GM04503 (cell line): ENCODE measurements at regions not wholly inside any gene's neighbourhood (a gene's known extent, or its start where the extent isn't known, plus 50 kb on each side); places are given as distances from the start of the nearest gene placed in this dataset.
"Not testable (repeated sequence)": the region's sequence is repeated elsewhere in the genome, so short reads cannot be mapped to it uniquely, and the experiment has no call there.

Source experiments
- DNase-seq: peaks from one replicate; pipeline ENCODE4 v3.0.0-alpha.2; 2012; ENCODE audit warnings: low read depth

DNA sequence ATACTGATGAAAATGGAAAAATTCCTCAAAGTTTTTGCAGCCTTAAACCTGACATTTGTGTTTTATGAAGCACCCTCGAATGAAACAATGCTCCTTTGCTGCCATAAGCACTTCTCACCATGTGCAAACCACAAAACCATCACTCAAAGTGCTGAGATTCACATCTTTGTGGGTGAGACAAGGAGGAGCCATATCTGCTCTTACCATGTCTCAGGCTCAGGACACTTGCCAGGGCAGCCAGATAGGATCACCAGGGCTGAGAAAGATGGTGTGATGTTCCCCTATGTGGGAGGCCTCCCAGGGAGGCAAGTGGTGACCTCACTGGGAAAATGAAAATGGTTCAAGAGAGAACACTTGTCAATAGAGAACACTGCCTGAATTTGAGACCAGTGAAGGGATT lies 120.4 kb downstream of the CCDC34 start:
- DNase-seq: peak; percentile 93

DNA sequence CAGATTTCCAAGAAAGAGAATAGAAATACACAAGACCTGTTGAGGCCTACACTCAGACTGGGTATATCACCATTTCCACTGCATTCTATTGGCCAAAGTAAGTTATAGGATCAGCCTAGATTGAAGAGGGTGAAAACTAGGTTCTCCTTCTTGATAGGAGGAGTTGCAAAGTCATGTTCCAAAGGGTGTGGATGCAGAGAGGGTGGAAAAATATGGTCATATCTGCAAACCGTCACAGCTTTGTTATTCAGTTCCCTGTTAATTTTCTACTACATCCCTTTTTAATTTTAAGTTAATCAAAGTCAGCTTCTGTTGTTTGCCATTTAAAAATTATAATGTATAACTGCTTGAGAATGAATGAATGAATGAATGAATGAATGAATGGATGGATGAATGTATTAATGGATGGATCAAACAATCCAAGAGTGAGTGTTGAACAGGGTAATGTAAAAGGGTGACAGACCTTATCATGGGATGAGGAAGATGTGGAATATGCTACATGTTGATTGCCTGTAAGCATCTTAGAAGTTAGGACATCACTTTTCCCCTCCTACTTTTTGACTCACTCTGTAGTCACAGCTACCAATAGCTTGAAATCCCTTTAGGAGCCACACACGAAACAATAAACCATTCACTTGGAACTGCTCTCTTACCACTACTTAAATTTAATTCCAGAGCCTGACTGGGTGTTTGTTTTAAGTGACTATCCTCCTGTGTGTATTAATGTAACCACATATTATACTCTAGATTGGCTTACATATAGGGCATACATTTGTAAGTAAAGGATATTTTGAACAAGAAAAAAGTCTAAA lies 121.5 kb downstream of the CCDC34 start:
- peak; percentile 80 for DNase-seq

DNA sequence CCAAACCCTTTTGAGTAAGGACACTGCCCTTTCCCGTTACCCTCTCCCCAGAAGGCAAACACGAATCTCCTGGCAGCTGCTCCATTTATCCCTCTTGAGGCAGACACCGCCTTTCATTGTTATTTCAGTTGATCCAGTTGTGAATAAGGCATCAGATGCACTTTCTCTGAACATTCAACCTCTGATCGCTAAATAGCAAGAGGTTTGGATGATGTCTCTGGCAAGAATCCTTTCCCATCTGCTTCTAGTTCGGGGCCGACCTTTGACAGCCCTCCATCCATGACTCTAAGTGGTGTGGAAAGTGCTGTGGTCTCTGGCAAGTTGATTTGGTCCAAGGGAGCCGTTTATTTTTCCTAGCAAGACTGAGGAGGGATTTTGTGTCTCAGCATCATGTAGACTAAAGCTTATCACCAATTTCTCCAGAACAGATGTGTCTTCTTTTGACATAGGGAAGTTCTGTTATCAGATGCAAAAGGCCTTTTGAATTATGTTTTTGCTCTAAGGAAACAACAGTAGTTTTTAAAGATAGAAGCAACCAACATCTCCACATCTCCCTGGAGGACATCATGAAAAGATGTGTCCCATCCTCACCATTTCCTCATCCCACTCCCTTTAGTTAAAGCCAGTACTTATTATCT lies 123.6 kb downstream of the CCDC34 start:
- no peak for DNase-seq

DNA sequence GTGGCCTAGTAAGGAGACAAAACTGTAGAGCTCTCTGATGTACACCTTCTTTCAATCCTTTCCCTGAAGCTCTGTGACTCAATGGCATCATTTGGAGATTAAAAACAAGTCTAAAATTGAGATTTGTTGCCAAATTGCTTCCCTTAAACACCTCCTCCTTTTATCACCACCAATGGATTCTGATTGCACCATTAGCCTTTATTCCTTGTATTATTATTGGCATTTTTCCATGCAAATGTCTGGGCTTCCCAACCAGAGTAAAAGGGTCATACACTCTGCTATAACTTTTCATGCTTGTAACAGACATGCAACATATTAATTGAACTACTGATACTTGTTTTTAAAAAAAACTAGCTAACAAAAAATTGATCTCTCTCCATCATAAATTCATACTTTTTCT lies 124.2 kb downstream of the CCDC34 start:
- DNase-seq: no peak

DNA sequence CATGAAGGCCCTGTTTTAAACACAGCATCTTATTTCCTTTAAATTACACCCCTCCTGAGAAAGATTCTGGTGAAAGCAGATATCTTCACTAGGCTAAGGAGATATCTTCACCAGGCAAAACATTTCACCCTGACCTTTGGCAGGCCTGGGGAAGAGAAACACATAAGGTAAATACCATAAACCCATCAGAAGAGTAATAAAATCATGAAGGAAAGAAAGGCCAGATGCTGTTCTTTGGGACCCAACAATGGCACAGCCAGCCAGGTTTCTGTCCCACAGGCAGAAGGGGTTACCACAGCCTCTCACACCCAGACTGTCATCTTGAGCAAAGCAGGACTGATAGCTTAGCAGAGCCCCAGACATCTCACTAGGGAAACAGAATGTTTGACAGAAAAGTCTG lies 125.4 kb downstream of the CCDC34 start:
- no peak for DNase-seq

DNA sequence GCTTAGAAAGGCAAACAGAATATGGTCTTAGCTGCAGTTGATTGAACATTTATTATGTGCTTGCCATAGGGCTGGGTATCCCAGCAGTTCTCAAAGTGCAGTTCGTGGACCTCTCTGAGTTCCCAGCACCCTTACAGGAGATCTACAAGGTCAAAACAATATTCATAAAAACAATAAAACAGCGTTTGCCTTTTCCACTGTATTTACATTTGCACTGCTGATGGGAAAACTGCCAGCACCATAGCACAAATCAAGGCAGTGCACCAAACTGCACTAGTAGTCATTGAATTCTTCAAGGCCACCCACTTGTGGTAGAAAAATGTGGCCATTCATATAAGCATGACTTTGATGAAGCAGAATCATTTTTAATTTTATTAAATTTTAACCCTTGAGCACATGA lies 128.1 kb downstream of the CCDC34 start:
- DNase-seq: no peak

DNA sequence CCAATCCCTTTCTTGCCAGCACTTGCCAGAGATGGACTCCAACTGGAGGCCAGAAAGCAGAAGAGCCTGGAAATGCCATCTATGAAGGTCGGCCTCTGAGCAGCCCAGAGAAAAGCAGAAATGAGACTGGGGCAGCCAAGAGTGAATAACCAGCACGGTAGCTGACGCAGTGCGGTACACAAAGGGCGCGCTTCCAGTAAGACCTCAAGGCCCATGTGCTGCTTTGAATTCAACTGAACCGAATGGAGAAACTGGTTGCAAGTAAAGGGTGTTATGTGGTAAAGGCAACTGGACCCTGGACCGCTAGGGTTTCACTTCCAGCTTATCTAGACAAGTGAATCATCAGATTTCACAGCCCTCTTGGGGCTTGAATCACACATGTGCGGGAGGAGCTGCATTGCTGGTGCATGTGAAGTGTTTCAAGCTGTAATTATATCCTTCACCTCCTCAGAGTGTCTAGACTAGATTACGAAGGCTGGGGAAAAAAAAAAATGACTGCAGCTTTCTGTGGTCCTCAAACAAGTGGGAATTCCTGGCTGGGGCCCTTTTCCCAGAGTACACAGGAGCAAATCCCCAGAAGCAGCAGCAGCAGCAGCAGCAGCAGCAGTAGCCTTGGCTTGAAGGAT lies 128.9 kb downstream of the CCDC34 start:
- DNase-seq: peak; percentile 91

DNA sequence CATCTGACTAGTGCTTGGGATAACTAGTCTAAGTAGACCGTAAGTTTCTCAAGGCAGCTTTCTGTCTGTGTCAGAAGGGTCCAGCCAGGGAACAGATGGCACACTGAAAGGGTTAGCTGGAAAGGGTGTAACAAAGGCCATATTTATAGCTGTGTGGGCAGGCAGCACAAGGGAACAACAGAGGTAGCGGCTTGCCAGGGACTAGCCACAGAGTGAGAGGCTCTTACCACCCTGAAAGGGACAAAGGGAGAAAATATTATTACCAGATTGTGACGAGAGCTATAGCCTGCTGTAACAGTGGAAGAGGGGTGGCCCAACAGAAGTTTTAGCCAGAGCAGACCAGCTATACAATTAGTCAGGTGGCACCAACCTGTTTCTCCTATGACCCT lies 129.4 kb downstream of the CCDC34 start:
- no peak for DNase-seq

DNA sequence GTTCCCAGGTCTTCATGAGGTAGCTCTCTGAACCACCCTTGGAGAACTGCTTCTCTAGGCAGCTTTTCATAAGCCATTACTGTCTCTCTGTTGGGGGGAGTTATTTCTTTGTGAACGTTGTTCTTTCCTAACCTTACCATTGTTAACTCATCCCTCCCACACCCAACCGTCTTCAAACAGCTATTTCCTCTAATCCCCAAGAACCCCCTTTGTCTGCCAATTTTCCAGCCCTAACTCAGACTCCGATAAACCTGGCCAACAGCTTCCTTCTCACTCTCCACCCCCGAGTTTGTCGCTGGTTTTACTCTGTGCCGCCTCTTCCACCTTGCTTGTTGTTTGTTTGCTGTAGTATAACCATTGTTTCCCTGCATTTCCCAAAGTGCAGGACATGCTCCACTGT lies 131.5 kb downstream of the CCDC34 start:
- no peak for DNase-seq

DNA sequence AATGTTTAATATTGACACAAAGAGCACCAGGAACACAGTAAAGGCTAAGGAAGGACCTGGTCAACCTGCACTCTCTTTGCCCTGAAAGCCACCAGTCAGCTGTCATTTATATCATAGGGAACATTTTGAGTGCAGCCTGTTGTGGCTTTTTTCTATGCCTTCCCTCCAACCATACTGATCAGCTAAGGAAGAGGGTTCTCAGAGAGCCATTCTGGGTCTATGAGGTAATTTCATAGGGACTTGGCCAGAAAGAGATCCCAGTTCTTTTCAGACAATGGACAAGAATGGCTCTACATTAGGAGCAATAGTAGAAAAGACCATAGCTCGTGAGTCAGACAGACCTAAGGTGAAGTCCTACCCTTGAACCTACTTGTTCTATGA lies 132.8 kb downstream of the CCDC34 start:
- no peak for DNase-seq

DNA sequence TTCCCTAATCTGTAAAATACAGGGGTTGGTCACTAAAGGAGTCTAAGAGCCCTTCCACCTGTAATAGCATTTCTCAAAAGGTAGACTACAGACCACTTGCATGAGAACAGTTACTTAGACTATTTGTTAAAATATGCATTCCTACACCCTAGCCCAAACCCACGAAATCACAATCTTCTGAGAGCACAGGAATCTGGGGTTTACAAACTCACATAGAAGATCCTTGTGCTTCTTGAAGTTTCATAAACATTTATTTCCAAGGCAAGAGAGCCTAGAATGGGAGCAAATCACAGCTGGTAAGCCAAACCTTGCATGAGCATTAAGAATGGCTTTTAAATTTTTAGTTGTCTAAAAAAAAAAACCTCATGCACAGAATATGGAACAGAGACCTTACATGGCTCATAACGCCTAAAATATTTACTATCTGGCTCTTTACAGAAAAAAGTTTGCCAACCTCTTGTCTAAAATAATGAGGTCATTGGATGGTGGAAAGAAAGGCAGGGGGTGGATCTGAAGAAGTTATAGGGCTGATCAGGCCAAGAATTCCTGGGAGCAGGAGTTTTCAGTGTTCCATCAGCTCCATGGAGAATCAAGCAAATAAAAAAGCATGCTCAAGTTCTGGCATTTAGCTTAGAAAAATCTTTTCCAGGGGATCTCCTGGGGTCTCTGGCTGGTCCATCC lies 133.4 kb downstream of the CCDC34 start:
- DNase-seq: no peak

DNA sequence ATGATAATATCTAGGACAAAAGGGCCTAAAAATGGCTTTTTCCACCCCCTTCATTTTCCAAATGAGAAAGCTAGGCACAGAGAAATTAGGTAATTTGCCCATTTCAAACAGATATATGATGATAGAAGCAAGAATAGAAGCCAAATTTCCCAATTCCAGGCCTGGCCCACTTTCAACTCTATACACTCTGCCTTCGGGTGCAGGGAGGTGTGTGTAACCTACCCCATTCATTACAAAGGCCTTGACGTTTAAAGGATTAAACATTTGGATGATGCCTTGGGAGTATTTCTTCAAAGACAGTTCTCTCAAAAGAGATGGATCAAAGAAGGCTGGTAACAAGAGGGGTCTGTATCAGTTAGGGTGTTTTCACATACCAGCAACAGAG lies 134.1 kb downstream of the CCDC34 start:
- no peak for DNase-seq

DNA sequence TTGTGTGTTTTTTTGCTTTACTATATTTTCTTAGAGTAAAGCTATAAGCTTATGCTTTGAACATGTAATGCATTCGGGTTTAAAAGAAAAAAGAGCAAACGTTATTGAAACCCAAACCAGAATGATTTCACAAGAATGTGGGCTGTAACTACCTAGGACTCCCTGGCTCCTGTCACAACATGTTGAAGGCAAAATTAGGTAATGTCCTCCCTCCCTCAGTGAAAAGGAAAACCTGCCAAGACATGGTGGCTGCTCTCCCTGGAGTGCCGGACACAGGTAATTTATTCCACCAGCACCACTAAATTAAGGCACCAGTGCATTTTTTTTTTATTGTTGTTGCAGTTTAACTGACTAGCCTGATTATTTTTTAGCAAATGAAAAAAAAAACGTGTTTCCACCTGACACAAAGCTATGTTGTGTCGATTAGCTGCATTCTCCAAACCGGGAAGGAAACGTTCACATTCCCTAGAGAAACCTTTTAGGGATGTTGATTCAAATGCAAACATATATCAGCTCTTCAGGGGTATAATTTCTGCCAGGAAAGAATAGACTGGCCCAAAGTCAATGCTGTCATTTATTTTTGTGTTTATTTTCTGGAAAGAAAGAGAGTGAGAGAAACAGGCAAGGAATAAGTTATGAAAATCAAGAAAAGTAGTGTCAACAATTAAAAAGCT lies 134.6 kb downstream of the CCDC34 start:
- DNase-seq: no peak

DNA sequence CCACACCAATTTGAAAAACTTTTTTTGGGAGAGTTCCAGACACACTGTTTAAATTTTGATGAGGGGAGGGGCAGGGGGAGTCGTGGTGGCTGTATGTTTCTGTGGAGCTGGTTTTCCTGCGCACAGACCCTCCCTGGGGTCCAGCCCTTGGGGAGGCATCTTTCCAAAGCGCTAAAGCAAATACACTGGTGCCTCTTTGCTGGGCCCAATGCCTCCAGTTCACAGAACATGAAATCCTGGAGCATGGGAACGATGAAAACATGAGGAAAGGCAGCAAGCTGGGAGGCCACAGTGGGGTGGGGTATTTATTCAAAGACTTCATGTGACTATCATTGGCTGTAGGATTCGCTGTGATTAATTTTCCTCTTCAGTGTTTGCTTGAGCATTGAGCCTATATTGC lies 135.3 kb downstream of the CCDC34 start:
- DNase-seq: no peak

DNA sequence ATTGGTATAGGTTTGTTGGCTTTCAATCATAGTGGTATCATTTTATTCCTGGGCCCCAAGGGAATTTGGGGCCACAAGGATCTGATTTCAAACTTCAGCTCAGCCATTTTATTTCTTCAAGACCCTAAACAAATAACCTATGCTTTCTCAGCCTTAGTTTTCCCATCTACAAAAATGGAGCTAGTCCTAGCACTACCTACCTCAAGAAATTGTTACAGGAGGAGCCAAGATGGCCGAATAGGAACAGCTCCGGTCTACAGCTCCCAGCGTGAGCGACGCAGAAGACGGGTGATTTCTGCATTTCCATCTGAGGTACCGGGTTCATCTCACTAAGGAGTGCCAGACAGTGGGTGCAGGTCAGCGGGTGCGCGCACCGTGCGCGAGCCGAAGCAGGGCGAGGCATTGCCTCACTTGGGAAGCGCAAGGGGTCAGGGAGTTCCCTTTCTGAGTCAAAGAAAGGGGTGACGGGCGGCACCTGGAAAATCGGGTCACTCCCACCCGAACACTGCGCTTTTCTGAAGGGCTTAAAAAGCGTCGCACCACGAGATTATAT lies 143.5 kb downstream of the CCDC34 start:
- not testable (repeated sequence) for DNase-seq

DNA sequence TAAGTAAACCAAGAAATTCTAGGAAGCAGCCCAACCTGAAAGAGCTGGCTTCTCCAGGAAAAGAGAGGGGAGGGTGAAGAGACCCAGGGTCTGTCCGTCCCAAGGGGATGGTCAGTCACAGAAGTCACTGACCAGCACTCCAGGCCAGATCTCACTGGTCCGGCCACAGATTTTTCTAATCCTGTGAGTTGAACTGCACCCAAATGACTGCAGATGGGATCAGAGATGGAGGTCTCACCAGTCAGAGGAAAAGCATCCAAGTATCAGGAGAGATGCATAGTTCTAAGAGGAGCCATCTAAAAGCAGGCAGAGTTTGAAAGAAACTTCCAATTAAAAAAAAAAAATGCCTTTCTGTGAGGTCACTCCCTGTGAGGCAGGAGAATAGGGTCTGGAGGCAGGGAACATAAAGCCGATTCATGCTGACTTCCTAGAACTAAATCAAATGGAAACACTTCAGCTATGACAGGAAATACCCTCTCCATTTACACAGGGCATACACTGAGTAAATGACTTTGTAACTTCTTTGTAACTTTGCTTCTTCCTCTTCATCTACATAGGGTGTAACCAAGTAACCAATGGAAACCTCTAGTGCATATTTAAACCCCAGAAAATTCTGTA lies 144.5 kb downstream of the CCDC34 start:
- DNase-seq: peak; percentile 97

DNA sequence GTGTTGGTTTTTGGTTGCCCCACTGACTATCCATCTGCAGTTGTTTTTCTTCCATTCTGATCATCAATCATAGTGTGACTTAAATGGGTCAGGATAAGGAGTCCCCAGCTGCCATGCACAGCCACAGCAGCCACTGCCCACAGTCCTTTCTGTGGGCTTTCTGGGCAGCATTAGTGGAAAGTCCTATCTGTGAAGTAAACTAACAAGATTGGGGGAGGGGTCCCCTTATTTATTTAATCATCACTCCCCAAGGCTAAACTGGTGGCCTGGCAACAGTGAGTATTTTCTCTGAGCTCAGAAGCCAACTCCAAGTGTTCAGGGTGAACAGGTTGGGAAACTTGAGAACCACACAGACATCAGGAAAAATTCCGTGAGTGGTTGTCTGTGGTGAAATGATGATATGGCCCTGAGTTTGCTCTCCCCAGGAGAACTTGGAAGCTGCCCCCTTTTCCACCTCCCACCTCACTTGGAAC lies 145.0 kb downstream of the CCDC34 start:
- DNase-seq: peak; percentile 85

DNA sequence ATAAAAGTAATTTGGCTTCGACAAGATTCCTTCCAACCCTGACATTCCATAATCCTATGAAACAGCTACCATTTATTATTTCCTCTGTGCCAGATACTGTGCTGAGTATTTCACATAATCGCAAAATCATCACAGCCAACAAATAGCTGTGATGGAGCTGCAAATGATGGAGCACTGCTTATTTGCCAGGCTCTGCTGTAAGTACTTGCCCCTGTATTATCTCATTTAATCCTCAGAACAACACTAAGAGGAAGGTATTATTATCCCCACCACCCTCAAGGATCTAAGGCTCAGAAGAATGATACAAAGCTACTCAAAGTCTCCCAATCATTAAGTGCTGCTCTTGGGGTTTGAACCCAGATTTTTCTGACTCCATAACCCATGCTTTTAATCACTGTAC lies 145.5 kb downstream of the CCDC34 start:
- DNase-seq: no peak

DNA sequence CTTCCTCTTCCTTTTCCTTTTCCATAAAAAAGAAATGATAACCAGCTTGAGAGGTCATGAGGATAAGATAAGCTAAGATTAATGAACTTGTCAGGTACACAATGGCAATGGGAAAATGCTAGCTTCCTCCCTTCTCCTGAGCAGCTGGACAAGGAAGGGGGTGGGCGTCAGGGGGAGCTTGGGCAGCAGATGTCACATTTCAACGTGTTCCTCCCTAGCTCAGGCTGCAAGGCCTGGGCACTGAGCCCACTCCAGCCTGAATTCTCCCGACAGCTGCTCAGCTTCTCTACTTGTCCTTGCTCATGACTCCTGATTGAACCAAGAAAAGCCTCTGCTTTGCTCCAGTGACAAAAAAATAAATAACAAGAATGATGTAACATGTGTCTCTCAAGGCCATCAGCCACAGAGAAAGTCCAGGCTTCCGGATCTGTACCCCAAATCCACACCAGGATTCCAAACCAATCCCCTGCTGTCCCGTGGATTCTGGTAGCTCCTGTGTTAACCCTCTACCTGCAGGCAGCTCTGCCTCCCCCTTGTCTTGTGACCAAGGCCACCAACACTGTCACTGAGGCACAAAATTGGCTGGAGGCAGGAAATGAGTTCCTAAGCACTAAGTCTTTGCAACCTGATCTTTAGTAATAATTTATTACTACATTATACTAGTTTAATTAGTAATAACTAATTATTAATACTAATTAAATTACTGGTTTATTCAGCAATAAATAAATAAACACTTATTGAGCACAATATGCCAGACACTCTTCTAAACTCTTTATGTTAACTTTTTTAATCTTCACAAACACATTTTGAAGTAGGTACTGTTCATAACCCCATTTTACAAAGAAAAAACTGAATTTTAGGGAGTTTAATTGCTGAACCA lies 146.5 kb downstream of the CCDC34 start:
- DNase-seq: no peak
